ENCODE measurements at regions not wholly inside any gene's neighbourhood (a gene's known extent, or its start where the extent isn't known, plus 50 kb on each side); places are given as distances from the start of the nearest gene placed in this dataset.

DNA sequence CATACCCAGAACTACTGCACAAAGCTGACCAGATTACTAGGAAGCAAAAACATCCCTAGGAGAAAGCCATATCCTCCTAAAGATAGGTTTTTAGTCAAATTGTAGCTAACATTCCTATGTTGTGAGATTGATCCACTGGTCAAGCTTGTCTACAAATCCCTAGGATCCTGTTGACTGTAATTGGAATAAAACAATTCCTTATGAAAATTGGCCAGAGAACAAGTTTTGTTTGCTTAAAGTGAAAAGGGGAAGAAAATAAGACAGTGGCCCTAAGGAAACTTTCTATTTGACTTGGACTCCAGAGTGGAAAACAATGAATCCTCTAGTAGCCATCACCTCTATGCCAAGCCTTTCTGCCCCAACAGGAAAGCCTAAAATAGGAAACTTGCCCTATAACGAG is 645.2 kb upstream of the USP24 start:
- no peaks in the 10 kb centered on the region for H3K9me3 ChIP-seq (replicated peaks; ENCODE audit: low read length)
- H3K27me3 ChIP-seq (ENCODE audit: control insufficient read depth, insufficient read depth, low read length): no peaks in the 10 kb centered on the region
- H3K4me1 ChIP-seq (ENCODE audit: control insufficient read depth, insufficient read depth, low read length): no peaks in the 10 kb centered on the region
- H3K4me3 ChIP-seq (ENCODE audit: low read length): no peak overlapping the region
- H3K4me2 ChIP-seq (ENCODE audit: low read length): no peak overlapping the region
- H3K36me3 ChIP-seq (ENCODE audit: insufficient read depth, low read length): no peaks in the 10 kb centered on the region
- no peak overlapping the region for H3K9ac ChIP-seq (ENCODE audit: low read depth, low read length)

DNA sequence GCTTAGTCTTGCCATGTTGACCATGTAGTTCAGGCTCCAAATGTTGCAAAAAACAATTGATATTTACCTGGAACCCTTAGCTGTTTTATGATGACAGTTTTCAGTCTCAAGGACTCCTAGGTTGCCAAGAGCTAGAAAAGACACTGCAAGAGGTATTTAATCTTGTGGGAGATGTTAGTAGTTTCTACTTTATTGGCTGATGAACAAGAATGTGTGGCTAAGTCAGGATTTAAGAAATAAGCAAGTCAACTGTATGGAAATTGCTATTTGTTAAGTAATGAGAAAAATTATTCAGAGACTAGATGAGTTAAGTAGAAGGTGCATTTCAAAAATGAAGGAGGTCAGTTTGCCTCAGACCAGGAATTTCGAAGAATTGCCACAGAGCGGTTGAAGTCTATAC is 639.7 kb upstream of the USP24 start:
- Histone ChIP-seq H3K4me3 (ENCODE audit: low read length) (no peak overlapping the region), H3K4me2 (ENCODE audit: low read length) (no peak overlapping the region), H3K9ac (ENCODE audit: low read depth, low read length) (no peak overlapping the region), H3K36me3 (ENCODE audit: insufficient read depth, low read length) (no peaks in the 10 kb centered on the region), H3K27me3 (ENCODE audit: control insufficient read depth, insufficient read depth, low read length) (no peaks in the 10 kb centered on the region), H3K9me3 (replicated peaks; ENCODE audit: low read length) (no peaks in the 10 kb centered on the region), H3K4me1 (ENCODE audit: control insufficient read depth, insufficient read depth, low read length) (no peaks in the 10 kb centered on the region)

DNA sequence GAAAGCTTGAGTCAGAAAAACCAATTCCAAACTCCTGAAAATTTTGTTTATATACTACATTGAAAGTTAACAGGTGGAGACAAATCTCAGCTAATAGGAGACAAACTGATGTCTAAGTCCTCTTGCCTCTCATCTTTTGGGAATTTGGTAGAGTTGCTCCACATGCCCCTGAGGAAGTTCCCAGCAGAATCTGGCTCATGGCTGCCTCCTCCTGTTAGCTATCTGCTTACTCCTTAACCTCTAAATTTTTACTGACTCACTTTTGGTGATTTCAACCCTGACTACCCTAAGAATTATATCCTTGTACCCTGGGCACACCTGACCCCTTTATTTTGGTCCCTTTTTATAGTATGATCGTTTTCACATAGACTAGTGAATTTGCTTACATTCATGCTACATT is 633.7 kb upstream of the USP24 start:
- Histone ChIP-seq H3K9ac (ENCODE audit: low read depth, low read length) (no peak overlapping the region), H3K4me2 (ENCODE audit: low read length) (no peak overlapping the region), H3K4me1 (ENCODE audit: control insufficient read depth, insufficient read depth, low read length) (no peaks in the 10 kb centered on the region), H3K27me3 (ENCODE audit: control insufficient read depth, insufficient read depth, low read length) (no peaks in the 10 kb centered on the region), H3K36me3 (ENCODE audit: insufficient read depth, low read length) (no peaks in the 10 kb centered on the region), H3K4me3 (ENCODE audit: low read length) (no peak overlapping the region), H3K9me3 (replicated peaks; ENCODE audit: low read length) (no peaks in the 10 kb centered on the region)

DNA sequence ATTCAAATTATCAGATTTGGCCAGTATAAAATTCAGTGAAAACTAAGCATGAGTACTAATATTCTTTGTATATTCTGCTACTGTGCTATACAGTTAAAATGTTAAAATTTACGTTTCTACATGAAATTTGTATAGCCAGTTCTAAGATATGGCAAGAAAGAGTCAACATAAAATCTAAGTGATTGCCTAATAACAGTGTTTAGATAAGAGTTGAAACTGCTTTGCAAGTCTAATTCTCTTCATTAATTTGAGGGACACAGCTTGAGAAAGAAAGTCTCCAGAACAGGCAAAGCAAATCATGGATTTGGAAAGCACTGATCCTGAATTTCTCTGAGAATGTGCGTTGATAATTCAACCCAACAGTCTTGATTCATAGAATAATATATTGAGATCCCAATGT is 630.9 kb upstream of the USP24 start:
- Histone ChIP-seq H3K4me3 (ENCODE audit: low read length) (no peak overlapping the region), H3K9me3 (replicated peaks; ENCODE audit: low read length) (no peaks in the 10 kb centered on the region), H3K27me3 (ENCODE audit: control insufficient read depth, insufficient read depth, low read length) (no peaks in the 10 kb centered on the region), H3K4me2 (ENCODE audit: low read length) (no peak overlapping the region), H3K4me1 (ENCODE audit: control insufficient read depth, insufficient read depth, low read length) (no peaks in the 10 kb centered on the region), H3K36me3 (ENCODE audit: insufficient read depth, low read length) (no peaks in the 10 kb centered on the region), H3K9ac (ENCODE audit: low read depth, low read length) (no peak overlapping the region)

DNA sequence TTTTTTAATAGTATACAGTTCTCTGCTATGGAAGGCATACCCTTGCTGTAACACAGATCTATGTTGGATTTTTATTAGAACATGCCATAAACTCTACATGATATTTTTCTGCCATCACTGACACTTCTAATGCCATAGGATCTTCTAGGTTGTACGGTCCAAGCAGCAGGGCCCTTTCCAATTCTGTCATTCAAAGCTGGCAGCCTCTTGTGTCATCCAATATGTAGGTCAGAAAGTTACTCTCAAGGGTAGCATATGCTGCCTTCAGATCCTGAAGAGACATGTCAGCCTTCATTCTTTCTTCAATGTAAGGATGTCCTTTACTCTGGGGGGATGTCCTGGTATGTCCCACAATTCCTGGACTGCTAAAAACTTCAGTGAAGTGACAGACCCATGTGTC is 629.2 kb upstream of the USP24 start:
- Histone ChIP-seq H3K4me3 (ENCODE audit: low read length) (no peak overlapping the region), H3K9me3 (replicated peaks; ENCODE audit: low read length) (no peaks in the 10 kb centered on the region), H3K9ac (ENCODE audit: low read depth, low read length) (no peak overlapping the region), H3K27me3 (ENCODE audit: control insufficient read depth, insufficient read depth, low read length) (no peaks in the 10 kb centered on the region), H3K4me1 (ENCODE audit: control insufficient read depth, insufficient read depth, low read length) (no peaks in the 10 kb centered on the region), H3K36me3 (ENCODE audit: insufficient read depth, low read length) (no peaks in the 10 kb centered on the region), H3K4me2 (ENCODE audit: low read length) (no peak overlapping the region)

DNA sequence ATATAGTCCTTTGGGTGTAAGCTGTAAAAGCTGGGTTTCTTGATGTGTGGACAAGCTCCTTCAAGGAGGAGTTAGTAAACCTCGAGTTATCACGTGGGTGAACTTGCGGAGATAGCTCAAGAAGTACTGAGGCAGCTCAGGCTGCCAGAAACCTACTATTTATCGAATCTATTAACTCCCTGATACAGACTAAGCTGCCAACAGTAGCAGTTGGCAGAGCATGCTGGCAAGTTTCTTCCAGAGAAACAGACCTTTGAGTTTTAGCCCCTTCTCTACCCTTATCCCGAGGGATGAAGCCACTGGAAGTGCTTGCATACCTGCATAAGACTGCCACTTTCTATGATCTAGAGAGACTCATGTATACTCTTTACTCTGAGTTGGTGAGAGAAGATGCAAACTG is 624.5 kb upstream of the USP24 start:
- Histone ChIP-seq H3K9ac (ENCODE audit: low read depth, low read length) (no peak overlapping the region), H3K27me3 (ENCODE audit: control insufficient read depth, insufficient read depth, low read length) (no peaks in the 10 kb centered on the region), H3K4me1 (ENCODE audit: control insufficient read depth, insufficient read depth, low read length) (no peaks in the 10 kb centered on the region), H3K4me2 (ENCODE audit: low read length) (no peak overlapping the region), H3K4me3 (ENCODE audit: low read length) (no peak overlapping the region), H3K9me3 (replicated peaks; ENCODE audit: low read length) (no peaks in the 10 kb centered on the region), H3K36me3 (ENCODE audit: insufficient read depth, low read length) (no peaks in the 10 kb centered on the region)

DNA sequence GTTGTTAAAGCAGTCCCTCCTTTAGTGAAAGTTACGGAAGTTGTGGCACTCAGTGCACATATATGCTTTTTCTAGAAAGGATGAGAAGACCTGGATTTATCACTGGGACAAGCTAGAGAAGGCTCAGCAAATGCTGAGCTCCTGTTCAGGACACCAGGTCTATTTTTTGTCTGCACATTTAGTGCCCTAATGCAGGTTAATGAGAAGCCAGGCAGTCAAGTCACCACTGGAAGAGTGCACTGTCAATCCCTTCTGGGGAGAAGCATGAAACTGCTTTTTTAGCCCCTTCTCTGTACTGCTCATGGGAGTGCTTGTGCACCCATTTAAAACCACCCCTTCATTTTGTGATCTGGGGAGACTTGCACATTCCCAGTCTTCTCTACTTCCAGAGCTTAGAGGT is 624.1 kb upstream of the USP24 start:
- Histone ChIP-seq H3K9me3 (replicated peaks; ENCODE audit: low read length) (no peaks in the 10 kb centered on the region), H3K9ac (ENCODE audit: low read depth, low read length) (no peak overlapping the region), H3K27me3 (ENCODE audit: control insufficient read depth, insufficient read depth, low read length) (no peaks in the 10 kb centered on the region)

DNA sequence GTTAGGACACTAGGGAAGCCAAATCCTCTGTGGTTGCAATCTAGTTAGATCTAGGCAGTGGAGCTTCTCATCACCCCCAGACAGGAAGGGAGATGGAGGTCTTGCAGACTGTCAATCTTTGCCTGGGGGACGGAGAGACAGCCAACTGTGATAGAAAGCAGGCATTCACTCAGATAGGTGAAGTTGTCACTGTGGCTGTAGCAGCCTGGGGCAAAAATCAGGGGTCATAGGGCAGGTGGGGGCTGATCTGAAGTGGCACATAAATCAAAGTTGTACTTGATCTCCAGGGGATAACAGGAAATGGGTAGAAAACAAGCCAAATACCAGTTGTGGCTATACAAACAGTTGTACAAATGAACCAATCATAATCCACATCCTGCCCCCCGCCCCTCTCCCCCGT is 620.9 kb upstream of the USP24 start:
- no peaks in the 10 kb centered on the region for H3K9me3 ChIP-seq (replicated peaks; ENCODE audit: low read length)
- H3K27me3 ChIP-seq (ENCODE audit: control insufficient read depth, insufficient read depth, low read length): no peaks in the 10 kb centered on the region
- no peak overlapping the region for H3K4me2 ChIP-seq (ENCODE audit: low read length)
- no peaks in the 10 kb centered on the region for H3K36me3 ChIP-seq (ENCODE audit: insufficient read depth, low read length)
- H3K4me3 ChIP-seq (ENCODE audit: low read length): no peak overlapping the region
- H3K9ac ChIP-seq (ENCODE audit: low read depth, low read length): no peak overlapping the region
- peaks cover 11% of the 10 kb centered on the region for H3K4me1 ChIP-seq (ENCODE audit: control insufficient read depth, insufficient read depth, low read length)

More for the DNA sequence above, 624.1 kb upstream of the USP24 start:
- Histone ChIP-seq H3K36me3 (ENCODE audit: insufficient read depth, low read length) (no peaks in the 10 kb centered on the region), H3K4me3 (ENCODE audit: low read length) (no peak overlapping the region), H3K4me2 (ENCODE audit: low read length) (no peak overlapping the region), H3K4me1 (ENCODE audit: control insufficient read depth, insufficient read depth, low read length) (no peaks in the 10 kb centered on the region)

DNA sequence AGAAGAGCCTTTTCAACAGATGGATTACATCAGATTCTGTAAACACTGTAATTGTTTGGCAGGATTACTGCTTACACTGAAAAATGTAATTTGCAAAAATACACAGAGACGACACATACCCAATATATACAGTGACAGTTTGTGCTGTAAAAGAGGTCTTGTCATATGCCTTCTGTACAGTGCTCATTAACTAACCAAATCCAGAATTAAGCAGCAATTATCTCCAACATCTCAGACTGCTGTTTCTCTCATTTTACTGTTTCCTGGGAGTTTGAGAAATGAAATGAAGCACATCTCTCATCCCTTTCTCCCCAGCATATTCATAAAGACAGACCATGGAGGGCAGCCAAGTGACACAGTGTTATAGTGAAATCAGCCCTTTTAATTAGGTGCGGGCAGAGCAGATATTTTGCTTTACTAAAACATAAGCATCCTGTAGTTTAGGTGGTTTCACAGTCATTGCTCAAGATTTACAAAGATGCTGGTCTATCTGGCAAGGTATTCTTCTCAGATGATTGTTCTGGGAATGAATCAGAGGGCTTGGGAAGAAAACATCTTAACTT is 618.4 kb upstream of the USP24 start:
- Histone ChIP-seq H3K4me1 (ENCODE audit: control insufficient read depth, insufficient read depth, low read length) (peaks cover 11% of the 10 kb centered on the region), H3K27me3 (ENCODE audit: control insufficient read depth, insufficient read depth, low read length) (no peaks in the 10 kb centered on the region), H3K4me2 (ENCODE audit: low read length) (no peak overlapping the region), H3K36me3 (ENCODE audit: insufficient read depth, low read length) (no peaks in the 10 kb centered on the region), H3K9ac (ENCODE audit: low read depth, low read length) (no peak overlapping the region), H3K4me3 (ENCODE audit: low read length) (no peak overlapping the region), H3K9me3 (replicated peaks; ENCODE audit: low read length) (no peaks in the 10 kb centered on the region)

DNA sequence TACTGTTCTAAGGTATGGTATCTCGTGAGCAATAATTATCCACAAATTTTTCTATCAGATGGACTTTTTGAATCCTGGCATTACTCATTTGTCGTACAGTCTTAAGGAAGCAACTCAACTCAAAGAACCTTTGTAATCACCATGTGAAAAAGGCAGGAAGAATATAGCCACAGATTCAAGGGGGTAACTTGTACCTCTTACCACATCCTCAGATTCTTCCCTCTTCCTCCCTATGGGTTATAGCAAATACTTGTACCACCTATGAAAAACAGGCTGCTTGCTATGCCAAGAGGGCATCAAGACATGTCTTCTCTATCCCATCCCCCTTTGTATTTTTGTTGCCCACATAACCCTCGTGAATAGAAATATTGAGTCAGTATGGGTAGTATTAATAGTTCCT is 616.6 kb upstream of the USP24 start:
- Histone ChIP-seq H3K4me3 (ENCODE audit: low read length) (no peak overlapping the region), H3K9me3 (replicated peaks; ENCODE audit: low read length) (no peaks in the 10 kb centered on the region), H3K36me3 (ENCODE audit: insufficient read depth, low read length) (no peaks in the 10 kb centered on the region), H3K27me3 (ENCODE audit: control insufficient read depth, insufficient read depth, low read length) (no peaks in the 10 kb centered on the region), H3K9ac (ENCODE audit: low read depth, low read length) (no peak overlapping the region), H3K4me1 (ENCODE audit: control insufficient read depth, insufficient read depth, low read length) (peaks cover 25% of the 10 kb centered on the region), H3K4me2 (ENCODE audit: low read length) (no peak overlapping the region)

DNA sequence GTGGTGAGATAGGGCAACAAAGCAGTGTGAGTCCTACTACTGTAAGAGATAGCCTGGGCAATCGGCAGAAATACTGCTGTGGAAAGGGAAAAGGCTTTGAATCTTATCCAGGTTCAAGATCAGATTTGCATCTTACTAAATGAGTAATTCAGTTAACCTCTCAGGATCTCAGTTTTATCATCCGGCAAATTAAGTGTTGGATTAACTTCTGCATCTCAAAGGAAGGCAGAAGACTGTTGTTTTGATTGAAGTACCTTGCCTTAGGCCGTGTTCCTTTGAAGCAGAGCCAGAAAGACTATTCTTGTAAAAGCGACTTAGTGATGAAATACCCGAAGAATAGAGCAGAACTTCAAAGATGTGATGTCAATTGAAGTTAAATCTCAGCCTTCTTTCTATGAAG is 612.9 kb upstream of the USP24 start:
- H3K4me3 ChIP-seq (ENCODE audit: low read length): no peak overlapping the region
- H3K36me3 ChIP-seq (ENCODE audit: insufficient read depth, low read length): no peaks in the 10 kb centered on the region
- no peaks in the 10 kb centered on the region for H3K9me3 ChIP-seq (replicated peaks; ENCODE audit: low read length)
- no peaks in the 10 kb centered on the region for H3K27me3 ChIP-seq (ENCODE audit: control insufficient read depth, insufficient read depth, low read length)
- no peak overlapping the region for H3K9ac ChIP-seq (ENCODE audit: low read depth, low read length)
- peaks cover 30% of the 10 kb centered on the region for H3K4me1 ChIP-seq (ENCODE audit: control insufficient read depth, insufficient read depth, low read length)
- H3K4me2 ChIP-seq (ENCODE audit: low read length): no peak overlapping the region

DNA sequence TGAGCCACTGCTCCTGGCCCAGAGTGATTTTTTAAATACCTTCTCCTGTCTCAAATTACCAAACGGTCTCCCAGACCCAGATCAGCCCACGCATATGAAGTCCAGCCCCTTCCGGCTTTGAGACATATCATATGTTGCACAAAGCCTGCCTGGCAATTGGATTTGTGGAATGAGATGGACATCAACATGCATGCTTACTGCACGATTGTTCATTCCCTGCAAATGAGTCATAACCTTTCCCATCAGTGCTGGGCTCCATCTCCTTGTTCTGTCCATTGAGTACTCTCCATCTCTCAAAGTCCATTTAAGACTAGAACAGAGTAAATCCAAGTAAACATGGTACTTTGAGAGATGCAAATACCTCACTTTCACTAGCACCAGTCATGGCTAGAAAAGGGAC is 612.2 kb upstream of the USP24 start:
- Histone ChIP-seq H3K9me3 (replicated peaks; ENCODE audit: low read length) (no peaks in the 10 kb centered on the region), H3K4me1 (ENCODE audit: control insufficient read depth, insufficient read depth, low read length) (peaks cover 32% of the 10 kb centered on the region), H3K36me3 (ENCODE audit: insufficient read depth, low read length) (no peaks in the 10 kb centered on the region), H3K9ac (ENCODE audit: low read depth, low read length) (no peak overlapping the region), H3K4me2 (ENCODE audit: low read length) (no peak overlapping the region), H3K4me3 (ENCODE audit: low read length) (no peak overlapping the region), H3K27me3 (ENCODE audit: control insufficient read depth, insufficient read depth, low read length) (no peaks in the 10 kb centered on the region)
